Testis (tissue), 2 donors: ENCODE measurements at regions not wholly inside any gene's neighbourhood (a gene's known extent, or its start where the extent isn't known, plus 50 kb on each side); places are given as distances from the start of the nearest gene placed in this dataset.

ENCODE experiments used
- DNase-seq: peaks from one replicate; pipeline ENCODE4 v3.0.0-alpha.2; 2019
- H3K27ac ChIP-seq, 2 donors: fragments of 200-600 bp; sonication (generic); one replicate each; pipeline ENCODE4 v1.5.1; 2019
- H3K27me3 ChIP-seq: fragments of 200-600 bp; sonication (generic); one replicate; pipeline ENCODE4 v1.5.1; 2019
- H3K36me3 ChIP-seq: fragments of 200-600 bp; sonication (generic); one replicate; pipeline ENCODE4 v1.5.1; 2017; ENCODE audit warnings: low read depth; ENCODE audit errors: missing control alignments
- H3K4me1 ChIP-seq: fragments of 200-600 bp; sonication (generic); one replicate; pipeline ENCODE4 v1.5.1; 2019
- H3K4me3 ChIP-seq, 2 donors: fragments of 200-600 bp; sonication (generic); one replicate each; pipeline ENCODE4 v1.5.1; 2017 to 2019
- H3K9me3 ChIP-seq: fragments of 200-600 bp; sonication (generic); one replicate; pipeline ENCODE4 v1.5.1; 2017
- CTCF ChIP-seq, 3 experiments: fragments of 450-650 bp in 2 of 3; fragments of 200-600 bp in 1 of 3; sonication (generic) in 1 of 3; IDR thresholded peaks; one replicate each; pipeline ENCODE4 v1.5.1; 2016 to 2019; ENCODE audit warnings: antibody characterized with exemption in 3 of 3, mild to moderate bottlenecking in 2 of 3, moderate library complexity in 1 of 3
- POLR2A ChIP-seq: fragments of 450-650 bp; IDR thresholded peaks from one replicate; pipeline ENCODE4 v1.6.1; 2017; ENCODE audit warnings: antibody characterized with exemption, mild to moderate bottlenecking, moderate library complexity
- WGBS, 2 donors: methylation state at CpG; one replicate each; pipeline ENCODE4 v1.1.5; 2018; 5-methylcytosine and 5-hydroxymethylcytosine counted together
- intact Hi-C: fragments of 100-400 bp; cut with DNase I; formaldehyde crosslinking; loops from one replicate; pipeline ENCODE4 v1.15.1; 2023; ENCODE audit warnings: low total_unique reads

- intact Hi-C loops = no loop called here
- no peaks in the 10 kb centered on the region for H3K9me3 ChIP-seq
- H3K27ac ChIP-seq = no peak overlapping the region
- no peak overlapping the region for H3K4me3 ChIP-seq
- H3K4me1 ChIP-seq = no peaks in the 10 kb centered on the region
- DNase-seq = no peak
- no peaks in the 10 kb centered on the region for H3K27me3 ChIP-seq
- H3K36me3 ChIP-seq = no peaks in the 10 kb centered on the region
- WGBS, 2 donors = 72 to 78% methylated on average over 4 of the region's 4 CpGs
- no peak for TF ChIP-seq POLR2A
- no peak for TF ChIP-seq CTCF (IDR thresholded peaks at IDR 0.05)
These were observed 178.2 kb upstream of the ADAMTS9 start for GRCh38 chr3:64865839-64866570.

- Histone ChIP-seq H3K27me3 (no peaks in the 10 kb centered on the region), H3K9me3 (no peaks in the 10 kb centered on the region), H3K4me3 (no peak overlapping the region), H3K27ac (no peak overlapping the region), H3K4me1 (no peaks in the 10 kb centered on the region), H3K36me3 (no peaks in the 10 kb centered on the region)
- WGBS, 2 donors = 88 to 89% methylated on average over 11 of the region's 11 CpGs
- intact Hi-C loops = no loop called here
- DNase-seq = no peak
- no peak for TF ChIP-seq POLR2A
- TF ChIP-seq CTCF (IDR thresholded peaks at IDR 0.05) = no peak
These were observed 175.7 kb upstream of the ADAMTS9 start for GRCh38 chr3:64863226-64864212.

- H3K27me3 ChIP-seq = no peaks in the 10 kb centered on the region
- no peak for TF ChIP-seq CTCF (IDR thresholded peaks at IDR 0.05)
- TF ChIP-seq POLR2A = no peak
- 71 to 80% methylated on average over 3 of the region's 3 CpGs for WGBS, 2 donors
These were observed 173.9 kb upstream of the ADAMTS9 start for GRCh38 chr3:64861684-64862083.

GRCh38 chr3:64860536-64860870 lies 172.7 kb upstream of the ADAMTS9 start:
- H3K9me3 ChIP-seq = no peaks in the 10 kb centered on the region
- no peaks in the 10 kb centered on the region for H3K4me1 ChIP-seq
- WGBS, 2 donors = 84 to 89% methylated on average over 2 of the region's 2 CpGs
- H3K27me3 ChIP-seq = no peaks in the 10 kb centered on the region
- intact Hi-C loops = no loop called here
- no peak overlapping the region for H3K27ac ChIP-seq
- TF ChIP-seq CTCF (IDR thresholded peaks at IDR 0.05) (no peak), POLR2A (no peak)
- DNase-seq = no peak
- H3K4me3 ChIP-seq = no peak overlapping the region
- no peaks in the 10 kb centered on the region for H3K36me3 ChIP-seq

More at GRCh38 chr3:64861684-64862083, 173.9 kb upstream of the ADAMTS9 start:
- intact Hi-C loops = no loop called here
- H3K4me3 ChIP-seq = no peak overlapping the region
- H3K27ac ChIP-seq = no peak overlapping the region
- DNase-seq = no peak
- H3K9me3 ChIP-seq = no peaks in the 10 kb centered on the region
- no peaks in the 10 kb centered on the region for H3K36me3 ChIP-seq
- H3K4me1 ChIP-seq = no peaks in the 10 kb centered on the region
